ENCODE measurements at regions not wholly inside any gene's neighbourhood (a gene's known extent, or its start where the extent isn't known, plus 50 kb on each side); places are given as distances from the start of the nearest gene placed in this dataset.

GRCh38 chr11:104765401-104766095 lies 132.7 kb downstream of the CASP12 start:
- DNase-seq (ENCODE audit: low read depth) = no peak
- no peak overlapping the region for H3K4me3 ChIP-seq (ENCODE audit: low read length)
- no peak for TF ChIP-seq CTCF (IDR thresholded peaks at IDR 0.05; ENCODE audit: insufficient read depth, low read depth, low read length, missing control alignments)

- no peak for DNase-seq (ENCODE audit: low read depth)
- no peak overlapping the region for H3K4me3 ChIP-seq (ENCODE audit: low read length)
- no peak for TF ChIP-seq CTCF (IDR thresholded peaks at IDR 0.05; ENCODE audit: insufficient read depth, low read depth, low read length, missing control alignments)
Measured at GRCh38 chr11:104764710-104765045, 133.6 kb downstream of the CASP12 start.

GRCh38 chr11:104763930-104764709 lies 134.1 kb downstream of the CASP12 start:
- TF ChIP-seq CTCF (IDR thresholded peaks at IDR 0.05; ENCODE audit: insufficient read depth, low read depth, low read length, missing control alignments) = no peak
- DNase-seq (ENCODE audit: low read depth) = no peak
- H3K4me3 ChIP-seq (ENCODE audit: low read length) = no peak overlapping the region

GRCh38 chr11:104761511-104761910 lies 136.7 kb downstream of the CASP12 start:
- no peak for TF ChIP-seq CTCF (IDR thresholded peaks at IDR 0.05; ENCODE audit: insufficient read depth, low read depth, low read length, missing control alignments)
- no peak overlapping the region for H3K4me3 ChIP-seq (ENCODE audit: low read length)
- no peak for DNase-seq (ENCODE audit: low read depth)

- no peak for DNase-seq (ENCODE audit: low read depth)
- no peak for TF ChIP-seq CTCF (IDR thresholded peaks at IDR 0.05; ENCODE audit: insufficient read depth, low read depth, low read length, missing control alignments)
- H3K4me3 ChIP-seq (ENCODE audit: low read length) = no peak overlapping the region
Measured at GRCh38 chr11:104759464-104759863, 138.8 kb downstream of the CASP12 start.

GRCh38 chr11:104738918-104739317 lies 159.3 kb downstream of the CASP12 start:
- no peak for TF ChIP-seq CTCF (IDR thresholded peaks at IDR 0.05; ENCODE audit: insufficient read depth, low read depth, low read length, missing control alignments)
- no peak overlapping the region for H3K4me3 ChIP-seq (ENCODE audit: low read length)

More at GRCh38 chr11:104738918-104739317, 159.3 kb downstream of the CASP12 start:
- DNase-seq (ENCODE audit: low read depth) = no peak
